ENCODE measurements at regions not wholly inside any gene's neighbourhood (a gene's known extent, or its start where the extent isn't known, plus 50 kb on each side); places are given as distances from the start of the nearest gene placed in this dataset.
"Not testable (repeated sequence)": the region's sequence is repeated elsewhere in the genome, so short reads cannot be mapped to it uniquely, and the experiment has no call there.

DNA sequence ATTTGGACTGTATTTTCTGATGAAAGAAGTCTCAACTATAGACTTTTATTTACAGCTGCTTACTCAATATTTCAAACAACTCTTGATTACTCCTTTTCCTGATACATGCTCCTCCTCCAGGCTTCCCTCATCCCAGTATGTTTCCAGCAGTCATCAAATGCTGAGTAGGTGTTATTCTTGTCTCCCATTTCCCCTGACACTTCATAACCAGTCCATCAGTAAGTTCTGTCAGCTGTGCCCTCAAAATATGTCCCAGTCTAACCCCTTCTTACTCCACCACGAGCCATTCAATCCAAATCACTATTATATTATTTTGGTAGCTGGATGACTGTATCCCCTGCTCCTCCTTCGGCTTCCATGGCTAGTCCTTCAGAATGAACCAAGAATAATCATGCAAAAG is 189.1 kb upstream of the DTNA start:
- DNase-seq (ENCODE audit: low read depth in 4 of 4, low spot score in 3 of 4), result no peak

DNA sequence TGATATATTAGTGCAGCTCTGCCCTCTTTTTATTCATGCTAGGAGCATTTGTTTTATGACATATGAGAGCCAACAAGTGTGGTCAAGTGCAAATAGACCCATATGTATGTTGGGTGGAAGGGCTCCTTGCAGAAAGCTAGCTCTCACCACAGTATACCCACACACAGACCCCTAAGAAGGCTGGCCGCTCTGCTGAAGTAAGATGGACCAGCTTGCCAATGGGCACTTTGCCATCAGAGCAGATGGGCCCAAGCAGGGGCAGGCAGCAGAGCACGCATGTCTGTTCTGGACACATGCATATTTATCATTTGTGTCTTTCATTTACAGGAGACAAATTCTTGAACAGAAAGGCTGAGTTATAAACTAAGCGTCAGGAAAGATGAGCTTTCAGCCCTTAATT is 187.5 kb upstream of the DTNA start:
- no peak for DNase-seq (ENCODE audit: low read depth in 4 of 4, low spot score in 3 of 4)

DNA sequence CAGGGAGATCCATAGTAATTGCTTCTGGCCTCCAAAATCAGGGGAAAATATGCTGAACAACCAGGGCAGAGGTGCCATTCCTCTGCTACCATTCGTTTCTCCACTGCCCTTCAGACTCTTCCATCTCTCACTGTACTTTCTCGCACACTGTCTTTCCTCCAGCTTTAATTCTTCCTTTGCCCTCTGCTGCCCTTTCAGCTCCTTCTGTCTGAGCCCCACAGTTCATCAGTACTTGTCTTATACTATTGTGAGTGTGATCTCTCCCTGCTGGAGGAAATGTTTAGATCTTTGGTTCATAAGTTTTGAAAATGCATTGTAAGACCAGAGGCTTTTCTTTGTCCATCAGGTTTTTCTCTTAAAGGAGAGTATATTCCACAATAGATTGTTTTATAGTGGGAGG is 184.9 kb upstream of the DTNA start:
- DNase-seq (ENCODE audit: low read depth in 4 of 4, low spot score in 3 of 4), result no peak

DNA sequence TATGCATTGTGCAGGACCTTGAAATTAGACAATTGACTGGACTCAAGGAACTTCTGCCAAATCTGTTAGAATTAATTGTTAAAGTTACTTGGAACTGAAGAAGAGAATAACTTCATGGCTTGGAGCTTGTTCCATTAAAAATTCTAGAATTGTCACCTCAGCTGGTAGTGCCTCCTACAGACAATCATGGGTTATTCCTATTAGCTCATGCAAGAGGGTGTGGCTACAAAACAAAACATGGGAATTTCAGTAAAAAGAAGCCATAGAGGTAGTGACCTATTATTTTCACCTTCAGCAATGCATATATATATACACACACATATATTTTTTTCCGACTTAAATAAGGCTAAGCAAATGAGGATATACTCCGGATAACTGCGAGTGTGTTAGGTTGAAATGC is 181.9 kb upstream of the DTNA start:
- no peak for DNase-seq (ENCODE audit: low read depth in 4 of 4, low spot score in 3 of 4)

DNA sequence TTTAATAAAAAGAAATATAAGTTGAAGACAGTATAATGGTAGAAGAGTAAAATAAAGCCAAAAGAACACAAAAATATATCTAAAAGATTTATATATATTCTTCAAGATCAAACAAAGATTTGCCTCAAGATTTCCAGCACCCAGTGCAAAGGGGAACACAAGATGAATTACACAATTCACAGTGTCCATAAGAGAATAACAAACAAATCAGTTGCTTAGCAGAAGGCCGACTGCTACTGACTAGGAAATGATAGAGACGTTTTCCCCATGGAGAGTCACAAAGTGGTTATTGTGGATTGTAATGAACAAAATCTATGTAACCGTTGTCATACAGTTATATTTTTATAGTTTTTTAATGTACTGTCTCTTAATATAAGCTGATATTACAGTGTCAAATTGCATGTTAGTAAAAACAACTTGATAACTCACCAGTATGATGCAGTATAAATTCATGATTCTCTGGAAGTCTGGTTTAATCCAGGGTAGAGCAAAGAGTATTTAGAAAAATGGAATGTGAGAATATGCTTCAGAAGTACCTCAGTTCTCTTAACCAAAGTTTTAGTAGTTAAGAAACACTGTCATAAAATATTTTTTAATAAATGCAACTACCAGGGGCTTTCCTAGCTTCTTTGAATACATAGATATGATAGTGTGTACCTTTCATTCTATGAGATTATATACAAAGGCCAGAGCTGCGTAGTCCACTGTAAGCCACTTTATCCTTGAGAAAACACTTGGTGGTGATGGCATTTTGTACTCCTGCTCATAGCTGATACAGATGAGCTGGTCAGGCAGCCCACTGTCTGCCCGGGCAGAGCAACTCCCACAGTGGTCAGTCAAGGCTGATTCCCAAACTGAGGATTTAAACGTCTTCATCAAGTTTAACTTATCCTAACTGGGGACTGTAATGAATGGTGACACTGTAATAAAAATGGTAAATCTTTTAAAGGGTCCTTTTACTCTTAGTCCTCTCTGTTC is 180.5 kb upstream of the DTNA start:
- no peak for DNase-seq (ENCODE audit: low read depth in 4 of 4, low spot score in 3 of 4)

DNA sequence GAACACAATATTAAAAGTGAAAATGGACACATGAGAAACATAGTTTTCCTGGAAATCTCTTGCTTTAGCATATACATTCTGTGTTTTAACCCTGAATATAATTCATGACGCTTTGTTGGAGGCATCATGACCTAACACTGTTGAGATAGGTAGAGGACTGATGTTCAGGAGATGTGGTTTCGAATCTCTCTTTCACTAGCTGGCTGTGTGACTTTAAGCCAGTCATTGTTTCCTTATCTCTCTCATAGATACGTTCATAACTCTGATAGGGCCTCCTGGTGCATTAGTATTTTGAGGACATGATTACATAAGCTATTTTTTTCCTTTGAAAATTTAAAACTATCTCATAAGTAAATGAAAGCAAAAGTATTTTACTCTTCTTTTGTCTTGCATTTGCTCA is 179.0 kb upstream of the DTNA start:
- no peak for DNase-seq (ENCODE audit: low read depth in 4 of 4, low spot score in 3 of 4)

DNA sequence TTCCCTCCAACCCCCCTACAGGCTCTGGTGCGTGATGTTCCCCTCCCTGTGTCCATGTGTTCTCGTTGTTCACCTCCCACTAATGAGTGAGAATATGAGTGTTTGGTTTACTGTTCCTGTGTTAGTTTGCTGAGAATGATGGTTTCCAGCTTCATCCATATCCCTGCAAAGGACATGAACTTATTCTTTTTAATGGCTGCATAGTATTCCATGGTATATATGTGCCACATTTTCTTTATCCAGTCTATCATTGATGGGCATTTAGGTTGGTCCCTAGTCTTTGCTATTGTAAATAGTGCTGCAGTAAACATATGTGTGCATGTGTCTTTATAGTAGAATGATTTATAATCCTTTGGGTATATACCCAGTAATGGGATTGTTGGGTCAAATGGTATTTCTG is 175.5 kb upstream of the DTNA start:
- DNase-seq (ENCODE audit: low read depth in 4 of 4, low spot score in 3 of 4), result not testable (repeated sequence)

DNA sequence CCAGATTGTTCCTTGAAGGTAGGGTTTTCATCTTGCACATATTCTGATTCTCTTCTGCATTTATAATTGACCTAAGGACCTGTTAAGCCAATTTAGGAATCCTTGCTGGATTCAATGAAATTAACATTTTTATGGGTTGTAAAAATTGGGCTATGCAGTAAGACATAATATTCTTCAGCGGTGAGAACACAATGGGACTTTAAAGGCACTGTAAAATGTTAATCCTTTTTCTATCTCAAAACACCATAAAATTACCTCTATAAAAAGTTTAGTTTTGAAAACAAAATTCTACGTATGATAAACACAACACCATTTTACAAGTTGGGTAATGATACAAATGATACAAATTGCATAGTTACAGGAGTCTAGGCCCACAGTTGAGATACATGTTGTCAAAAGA is 169.2 kb upstream of the DTNA start:
- DNase-seq (ENCODE audit: low read depth in 4 of 4, low spot score in 3 of 4), result no peak

DNA sequence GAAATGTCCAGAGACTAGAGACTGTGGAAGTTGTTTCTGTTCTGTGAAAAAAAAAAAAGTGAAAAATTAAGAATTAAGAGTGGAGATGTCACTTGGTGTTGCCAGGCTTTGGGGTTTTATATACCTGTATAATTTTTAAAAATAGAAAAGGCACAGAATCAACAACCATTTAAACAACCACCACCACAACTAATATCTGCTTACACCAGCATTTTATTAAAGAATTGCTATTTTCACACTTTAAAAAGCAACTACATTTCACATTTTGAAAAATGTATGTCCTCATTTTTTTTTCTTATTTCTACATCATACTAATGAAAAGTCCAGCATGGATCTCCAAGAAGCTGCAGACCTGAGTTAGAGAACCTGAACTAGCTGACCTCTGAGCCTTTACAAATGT is 167.5 kb upstream of the DTNA start:
- DNase-seq (ENCODE audit: low read depth in 4 of 4, low spot score in 3 of 4), result no peak

DNA sequence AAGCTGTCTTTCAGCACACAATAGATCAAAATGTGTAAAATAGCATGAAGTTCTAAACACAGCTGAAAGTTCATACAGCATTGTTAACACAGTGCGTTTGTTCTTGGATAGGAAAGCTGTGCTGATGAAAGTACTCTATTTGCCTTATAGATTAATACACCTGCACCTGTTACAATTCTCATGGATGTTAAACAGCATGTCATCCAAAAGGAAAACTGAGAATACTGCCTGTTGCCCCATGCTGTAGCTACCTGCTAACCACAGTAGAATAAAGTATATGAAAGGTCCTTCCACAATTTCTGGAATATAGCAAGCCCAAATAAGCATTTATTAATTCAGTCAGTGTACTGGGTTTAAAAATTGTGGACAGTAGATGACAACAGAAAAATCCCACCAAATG is 166.7 kb upstream of the DTNA start:
- no peak for DNase-seq (ENCODE audit: low read depth in 4 of 4, low spot score in 3 of 4)

DNA sequence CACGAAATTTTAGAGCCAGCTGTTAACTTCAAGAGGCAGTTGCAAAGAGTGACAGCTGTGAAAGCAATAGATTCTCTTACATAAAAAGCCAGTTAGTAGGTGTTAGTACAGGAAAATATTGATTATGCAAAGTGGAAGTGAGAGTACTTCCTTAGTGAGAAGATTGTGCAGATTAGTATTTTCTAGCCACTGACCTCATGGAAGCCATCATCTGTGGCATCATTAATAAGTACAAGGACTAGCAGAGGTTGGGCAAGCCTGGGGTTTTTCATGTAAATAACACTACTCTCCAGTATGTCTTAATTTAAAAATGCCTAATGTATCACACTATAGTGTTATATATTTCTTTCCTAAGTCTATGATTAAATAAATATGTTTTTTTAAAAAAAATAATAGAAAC is 166.2 kb upstream of the DTNA start:
- no peak for DNase-seq (ENCODE audit: low read depth in 4 of 4, low spot score in 3 of 4)

DNA sequence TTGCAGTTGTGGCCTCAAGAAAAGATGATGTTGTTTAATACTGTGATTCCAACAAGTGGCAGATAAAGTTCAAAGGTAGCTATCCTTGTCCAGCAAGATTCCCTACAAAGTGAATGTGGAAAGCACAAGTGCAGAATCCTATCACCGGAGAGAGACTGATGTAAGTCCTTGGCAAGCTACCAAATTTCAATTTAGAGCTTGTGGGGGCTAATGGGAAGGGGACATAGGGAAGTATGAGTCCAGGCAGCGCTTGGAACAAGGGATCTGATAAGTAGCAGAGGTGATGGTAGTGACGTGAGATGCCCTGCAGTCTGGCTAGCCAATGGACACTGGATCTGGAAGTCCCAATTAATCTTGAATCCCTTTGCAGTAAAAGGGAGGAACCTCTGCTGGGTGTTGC is 165.2 kb upstream of the DTNA start:
- no peak for DNase-seq (ENCODE audit: low read depth in 4 of 4, low spot score in 3 of 4)

DNA sequence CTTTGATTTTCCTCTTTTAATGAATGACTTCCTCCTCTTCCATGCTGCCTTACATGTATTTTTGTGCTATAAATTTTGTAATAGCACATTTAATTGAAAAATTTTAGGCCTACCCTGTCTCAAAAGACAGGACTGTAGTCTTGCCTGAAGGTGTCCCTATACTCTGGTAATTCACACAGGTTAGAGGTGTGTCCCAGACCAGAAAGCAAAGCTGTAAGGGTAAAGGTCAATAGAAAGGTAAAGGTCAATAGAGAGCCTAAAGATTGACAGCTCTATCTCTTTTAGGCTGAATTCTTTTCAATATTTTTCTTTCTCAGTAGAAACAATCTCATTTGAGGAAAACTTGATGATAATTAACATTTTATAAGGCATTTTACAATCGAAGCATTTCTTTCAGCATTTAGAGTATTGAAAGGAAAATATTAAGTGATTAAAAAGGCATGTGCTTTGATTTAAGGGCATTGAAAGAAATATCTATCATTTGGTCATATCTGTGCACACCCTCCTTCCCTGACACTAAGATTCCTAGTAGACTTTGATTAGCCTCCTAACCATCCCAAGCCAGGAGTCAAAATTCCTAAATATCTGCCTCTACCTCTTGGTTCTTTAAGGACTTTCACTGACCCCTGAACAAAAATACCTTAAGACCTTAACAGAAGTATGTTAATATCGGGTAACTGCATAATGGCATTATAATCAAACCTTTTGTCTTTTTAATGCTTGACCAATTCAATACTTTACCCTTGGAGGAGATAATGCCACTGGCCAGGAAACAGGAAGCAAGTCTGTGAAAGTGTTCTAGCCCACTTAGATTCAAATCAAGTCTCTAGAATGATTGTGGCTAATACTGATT is 161.8 kb upstream of the DTNA start:
- no peak for DNase-seq (ENCODE audit: low read depth in 4 of 4, low spot score in 3 of 4)

DNA sequence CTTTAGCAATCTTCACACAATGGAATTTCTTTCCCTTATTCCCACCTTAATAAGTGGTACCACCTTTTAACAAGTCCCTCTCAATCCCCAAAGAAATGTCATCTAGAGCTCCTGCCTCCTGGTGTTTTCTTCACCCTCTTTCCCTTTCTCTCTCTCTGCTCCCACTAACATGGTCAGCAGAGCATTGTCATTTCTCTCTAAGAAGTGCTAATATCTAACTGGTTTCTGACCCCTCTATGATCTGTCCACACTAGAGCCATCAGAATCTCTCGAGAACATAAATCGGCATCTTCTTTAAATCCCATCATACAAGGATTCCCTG is 161.2 kb upstream of the DTNA start:
- no peak for DNase-seq (ENCODE audit: low read depth in 4 of 4, low spot score in 3 of 4)

DNA sequence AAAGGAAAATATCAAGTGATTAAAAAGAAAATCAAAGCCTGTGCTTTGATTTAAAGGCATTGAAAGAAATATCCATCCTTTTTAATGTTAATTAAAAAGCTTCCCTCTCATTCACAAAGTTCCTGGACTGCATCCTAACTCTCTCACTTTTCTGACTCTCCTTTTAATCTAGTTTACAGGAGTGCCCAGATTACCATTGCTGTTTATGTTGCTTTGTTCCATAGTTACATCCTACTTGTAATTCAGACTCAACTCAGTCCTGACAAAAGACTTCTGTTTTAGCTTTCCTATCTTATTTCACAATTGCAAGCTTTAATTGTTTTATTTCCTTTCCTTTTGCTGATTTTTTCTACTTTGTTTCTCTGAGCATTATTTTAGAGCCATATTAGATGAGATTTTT is 160.7 kb upstream of the DTNA start:
- no peak for DNase-seq (ENCODE audit: low read depth in 4 of 4, low spot score in 3 of 4)

DNA sequence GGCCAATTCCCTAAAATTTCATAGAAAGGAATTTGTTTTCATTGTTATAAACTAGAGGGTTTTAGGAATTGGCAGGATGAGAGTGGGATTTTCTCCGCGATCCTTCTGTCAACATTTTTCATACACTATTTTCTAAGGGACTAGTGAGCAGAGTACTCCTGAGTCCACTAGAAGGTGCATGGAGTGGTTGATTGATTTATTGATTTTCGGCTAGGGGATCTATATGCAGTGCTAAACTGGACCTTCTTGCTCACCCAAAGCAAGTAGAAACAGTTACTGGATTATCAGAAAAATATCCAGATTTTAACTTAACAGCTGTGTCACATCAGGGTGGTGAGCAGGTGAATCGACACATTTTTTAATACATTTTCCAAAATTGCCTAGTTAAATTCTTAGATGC is 159.9 kb upstream of the DTNA start:
- no peak for DNase-seq (ENCODE audit: low read depth in 4 of 4, low spot score in 3 of 4)

DNA sequence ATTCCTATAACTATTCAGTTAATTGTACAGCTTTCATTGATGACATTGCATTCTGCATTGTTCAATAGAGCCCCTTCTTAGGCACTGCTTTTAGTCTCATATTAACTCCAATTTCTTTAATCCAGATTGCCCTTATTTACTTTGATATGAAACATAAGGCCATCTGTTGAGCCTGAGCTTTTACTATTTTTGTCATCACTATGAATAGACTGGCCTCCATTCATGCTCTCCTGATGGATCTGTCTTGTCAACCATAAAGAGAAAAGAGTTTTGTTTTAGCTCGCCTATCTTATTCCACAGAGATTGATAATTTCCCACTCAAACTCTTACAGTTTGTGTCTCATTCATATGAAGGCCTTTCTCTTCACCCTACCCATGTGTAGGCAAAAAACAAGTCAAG is 159.2 kb upstream of the DTNA start:
- DNase-seq (ENCODE audit: low read depth in 4 of 4, low spot score in 3 of 4), result no peak

DNA sequence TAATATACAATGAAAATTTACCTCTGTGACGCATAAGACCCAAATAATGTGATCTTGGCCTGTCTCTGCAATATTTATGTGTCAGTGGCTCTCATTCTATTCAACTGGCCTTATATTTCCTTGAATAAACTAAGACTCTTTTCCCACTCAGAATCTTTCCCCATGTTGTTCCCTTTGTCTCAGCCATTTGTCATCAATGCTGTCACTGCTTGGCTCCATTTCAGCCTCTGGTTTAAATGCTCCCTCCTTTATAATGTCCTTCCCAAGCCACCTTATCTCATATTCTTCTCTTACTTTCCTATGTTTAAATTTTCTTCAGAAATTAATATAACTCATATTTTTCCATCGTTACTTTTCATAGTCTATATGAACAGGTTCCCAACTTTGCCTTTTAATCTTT is 158.3 kb upstream of the DTNA start:
- no peak for DNase-seq (ENCODE audit: low read depth in 4 of 4, low spot score in 3 of 4)

DNA sequence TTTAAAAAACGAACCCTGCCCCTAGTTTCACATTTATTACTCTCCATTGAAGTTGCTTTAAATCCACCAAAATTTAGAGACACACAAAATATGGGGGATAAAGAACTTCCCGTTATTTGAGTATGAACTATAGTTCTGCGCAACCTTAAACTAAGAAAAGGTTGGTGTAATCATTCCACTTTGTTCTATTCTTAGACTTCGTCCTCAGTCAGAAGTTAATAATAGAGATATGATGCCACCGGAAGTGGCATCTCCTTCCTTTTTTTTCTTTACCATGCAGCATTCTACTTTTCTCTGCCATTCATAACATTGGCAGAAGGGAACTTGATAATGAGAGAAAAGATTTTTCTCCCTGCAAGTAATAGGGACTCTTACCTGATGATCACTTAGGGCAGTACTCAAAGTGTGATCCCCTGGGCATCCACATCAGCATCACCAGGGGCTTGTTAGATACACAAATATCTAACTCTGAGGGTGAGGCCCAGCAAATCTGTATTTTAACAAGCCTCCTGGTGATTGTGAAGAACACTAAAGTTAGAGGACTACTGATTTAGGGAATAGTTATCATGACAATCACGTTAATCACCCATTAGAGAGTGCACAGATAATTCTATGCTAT is 147.7 kb upstream of the DTNA start:
- DNase-seq (ENCODE audit: low read depth in 4 of 4, low spot score in 3 of 4), result no peak

DNA sequence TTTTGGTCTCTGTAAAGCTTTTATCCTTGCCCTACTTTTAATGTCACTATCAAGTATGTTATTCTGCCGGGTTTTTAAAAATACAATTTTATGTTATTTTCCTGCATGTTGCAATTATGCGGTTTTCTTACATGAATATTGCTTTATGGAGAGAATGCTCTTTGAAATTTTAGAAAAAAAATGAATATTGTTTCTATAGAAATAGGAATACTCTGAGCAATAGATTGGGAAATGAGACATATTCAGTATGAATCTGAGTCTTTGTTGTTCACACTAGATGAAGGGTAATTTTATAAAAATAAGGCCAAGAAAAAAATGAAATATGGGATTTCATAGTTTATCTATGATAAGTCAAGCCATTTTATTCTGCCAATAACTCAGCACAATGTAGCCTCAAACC is 142.2 kb upstream of the DTNA start:
- no peak for DNase-seq (ENCODE audit: low read depth in 4 of 4, low spot score in 3 of 4)

DNA sequence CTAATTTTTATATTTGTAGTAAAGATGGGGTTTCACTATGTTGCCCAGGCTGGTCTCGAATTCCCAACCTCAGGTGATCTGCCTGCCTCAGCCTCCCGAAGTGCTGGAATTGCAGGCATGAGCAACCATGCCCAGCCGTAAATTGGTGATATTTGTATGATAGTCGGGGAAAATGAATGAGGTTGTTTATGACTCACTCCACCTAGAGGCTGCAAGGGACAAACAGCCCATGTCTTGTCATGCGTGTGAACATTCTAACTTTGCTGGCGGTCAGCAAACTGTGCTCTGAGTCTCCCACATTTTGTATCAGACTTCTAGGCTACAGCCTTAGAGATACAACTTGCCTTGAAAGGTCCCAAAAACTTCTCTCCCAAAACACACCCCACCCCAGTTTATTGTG is 133.5 kb upstream of the DTNA start:
- DNase-seq (ENCODE audit: low read depth in 4 of 4, low spot score in 3 of 4), result no peak

DNA sequence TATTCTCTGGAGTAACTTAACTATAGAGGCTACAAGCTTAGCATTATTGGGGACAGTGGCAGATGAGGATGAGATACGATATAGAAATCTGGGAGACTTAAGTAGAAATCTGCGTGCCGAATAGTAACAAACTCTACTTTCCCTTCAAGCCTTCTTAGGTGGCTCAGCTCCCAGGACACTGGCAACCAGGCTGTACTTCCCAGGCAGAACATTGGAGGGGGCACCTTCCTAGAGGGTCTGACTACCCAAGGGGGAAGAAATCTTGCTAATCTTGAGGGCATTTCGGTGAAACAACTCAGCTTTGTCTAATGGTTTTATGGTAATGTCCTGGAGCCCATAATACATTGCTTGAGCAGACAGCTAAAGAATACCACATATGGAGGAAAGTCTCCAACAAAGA is 126.2 kb upstream of the DTNA start:
- DNase-seq (ENCODE audit: low read depth in 4 of 4, low spot score in 3 of 4), result no peak
